ENCODE measurements at regions not wholly inside any gene's neighbourhood (a gene's known extent, or its start where the extent isn't known, plus 50 kb on each side); places are given as distances from the start of the nearest gene placed in this dataset.

DNA sequence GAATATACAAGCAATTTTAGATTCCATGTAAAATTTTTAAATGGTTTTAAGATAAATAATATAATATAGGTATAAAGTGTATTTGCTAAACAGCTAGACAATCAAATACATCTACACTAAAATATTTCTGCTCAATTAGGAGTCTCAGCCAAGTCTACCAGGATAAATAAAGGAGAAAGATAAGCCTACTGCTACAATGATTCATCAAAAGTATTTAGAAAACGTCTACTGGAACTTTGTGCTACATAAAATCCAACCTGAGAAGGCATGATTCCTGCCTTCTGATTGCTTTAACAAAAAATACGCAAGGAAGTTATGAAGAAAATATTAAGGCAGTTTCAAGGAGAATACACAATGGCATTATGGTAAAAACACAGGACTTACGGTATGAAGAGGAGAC is 570.6 kb downstream of the EFNA5 start:
- no peaks in the 10 kb centered on the region for H3K4me1 ChIP-seq (ENCODE audit: control insufficient read depth in 5 of 5, insufficient read depth in 5 of 5, low read length in 5 of 5)

DNA sequence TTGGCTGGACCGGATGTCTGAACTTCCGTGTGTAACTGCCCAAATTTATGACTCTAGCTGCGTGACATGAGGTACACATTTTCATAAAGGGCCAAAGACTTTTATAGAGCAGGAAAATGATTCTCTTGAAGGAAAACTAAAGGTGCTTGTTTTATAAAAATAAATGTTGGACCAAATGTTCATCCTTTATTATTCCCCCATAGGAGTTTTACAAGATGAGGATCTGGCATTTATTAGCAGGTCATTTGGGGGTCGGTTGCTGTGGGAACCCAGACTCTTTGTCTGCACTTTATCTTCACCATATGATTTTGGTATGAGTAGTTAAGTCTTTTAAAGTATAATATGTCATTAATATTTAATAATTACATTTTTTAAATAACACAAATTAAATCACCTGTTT is 571.2 kb downstream of the EFNA5 start:
- Histone ChIP-seq H3K4me1 (ENCODE audit: control insufficient read depth in 5 of 5, insufficient read depth in 5 of 5, low read length in 5 of 5) (no peaks in the 10 kb centered on the region), H3K27ac (ENCODE audit: low read depth in 1 of 2, low read length in 1 of 2) (no peak overlapping the region), H3K4me3 (no peak overlapping the region), H3K9ac (ENCODE audit: insufficient read depth in 1 of 2, low read length in 2 of 2) (no peak overlapping the region), H3K36me3 (ENCODE audit: control insufficient read depth in 4 of 4, insufficient read depth in 4 of 4, low read length in 4 of 4) (no peaks in the 10 kb centered on the region), H3K27me3 (ENCODE audit: control insufficient read depth in 3 of 3, insufficient read depth in 3 of 3, low read length in 2 of 3) (no peaks in the 10 kb centered on the region), H3K9me3 (ENCODE audit: control insufficient read depth in 4 of 4, insufficient read depth in 3 of 4, low read length in 3 of 4) (peaks cover 0 to 6% (median 2%) of the 10 kb centered on the region in 4 donors)
- 85 to 89% methylated on average over 4 of the region's 4 CpGs for WGBS, 2 donors
- DNase-seq, result no peak
- TF ChIP-seq, protein P1, sequence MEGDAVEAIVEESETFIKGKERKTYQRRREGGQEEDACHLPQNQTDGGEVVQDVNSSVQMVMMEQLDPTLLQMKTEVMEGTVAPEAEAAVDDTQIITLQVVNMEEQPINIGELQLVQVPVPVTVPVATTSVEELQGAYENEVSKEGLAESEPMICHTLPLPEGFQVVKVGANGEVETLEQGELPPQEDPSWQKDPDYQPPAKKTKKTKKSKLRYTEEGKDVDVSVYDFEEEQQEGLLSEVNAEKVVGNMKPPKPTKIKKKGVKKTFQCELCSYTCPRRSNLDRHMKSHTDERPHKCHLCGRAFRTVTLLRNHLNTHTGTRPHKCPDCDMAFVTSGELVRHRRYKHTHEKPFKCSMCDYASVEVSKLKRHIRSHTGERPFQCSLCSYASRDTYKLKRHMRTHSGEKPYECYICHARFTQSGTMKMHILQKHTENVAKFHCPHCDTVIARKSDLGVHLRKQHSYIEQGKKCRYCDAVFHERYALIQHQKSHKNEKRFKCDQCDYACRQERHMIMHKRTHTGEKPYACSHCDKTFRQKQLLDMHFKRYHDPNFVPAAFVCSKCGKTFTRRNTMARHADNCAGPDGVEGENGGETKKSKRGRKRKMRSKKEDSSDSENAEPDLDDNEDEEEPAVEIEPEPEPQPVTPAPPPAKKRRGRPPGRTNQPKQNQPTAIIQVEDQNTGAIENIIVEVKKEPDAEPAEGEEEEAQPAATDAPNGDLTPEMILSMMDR (IDR thresholded peaks at IDR 0.05; ENCODE audit: control extremely low read depth, extremely low read depth), result no peak
- ATAC-seq (ENCODE audit: insufficient read depth, low FRiP score), result no peak

More for the DNA sequence above, 570.6 kb downstream of the EFNA5 start:
- H3K27ac ChIP-seq (ENCODE audit: low read depth in 1 of 2, low read length in 1 of 2), result no peak overlapping the region
- no peaks in the 10 kb centered on the region for H3K36me3 ChIP-seq (ENCODE audit: control insufficient read depth in 4 of 4, insufficient read depth in 4 of 4, low read length in 4 of 4)
- peaks cover 0 to 4% (median 1%) of the 10 kb centered on the region in 4 donors for H3K9me3 ChIP-seq (ENCODE audit: control insufficient read depth in 4 of 4, insufficient read depth in 3 of 4, low read length in 3 of 4)
- H3K4me3 ChIP-seq, result no peak overlapping the region
- 76 to 82% methylated on average over 3 of the region's 3 CpGs for WGBS, 2 donors
- DNase-seq (no peak), ATAC-seq (ENCODE audit: insufficient read depth, low FRiP score) (no peak)
- H3K9ac ChIP-seq (ENCODE audit: insufficient read depth in 1 of 2, low read length in 2 of 2), result no peak overlapping the region
- TF ChIP-seq, protein P1 (IDR thresholded peaks at IDR 0.05; ENCODE audit: control extremely low read depth, extremely low read depth), result no peak
- no peaks in the 10 kb centered on the region for H3K27me3 ChIP-seq (ENCODE audit: control insufficient read depth in 3 of 3, insufficient read depth in 3 of 3, low read length in 2 of 3)

DNA sequence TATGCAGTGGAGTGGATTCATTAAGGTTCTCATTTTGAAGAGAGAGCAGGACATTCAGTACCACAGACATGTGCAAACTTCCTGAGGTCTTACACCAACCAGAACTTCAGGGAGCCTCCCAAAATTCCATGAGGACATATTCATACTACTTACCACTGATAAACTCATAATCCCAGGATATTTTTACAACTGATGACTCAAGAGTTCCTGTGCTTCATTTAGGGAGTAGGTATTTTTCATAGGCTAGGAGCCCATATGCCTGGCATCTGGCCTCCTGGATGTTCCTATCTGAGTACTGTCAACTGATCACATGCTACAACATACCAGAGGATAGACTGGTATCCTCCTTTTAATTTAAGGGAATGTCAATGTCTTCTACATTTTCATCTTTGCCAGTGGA is 578.0 kb downstream of the EFNA5 start:
- Histone ChIP-seq H3K27me3 (ENCODE audit: control insufficient read depth in 3 of 3, insufficient read depth in 3 of 3, low read length in 2 of 3) (no peaks in the 10 kb centered on the region), H3K4me3 (no peak overlapping the region), H3K9ac (ENCODE audit: insufficient read depth in 1 of 2, low read length in 2 of 2) (no peak overlapping the region), H3K36me3 (ENCODE audit: control insufficient read depth in 4 of 4, insufficient read depth in 4 of 4, low read length in 4 of 4) (no peaks in the 10 kb centered on the region), H3K4me1 (ENCODE audit: control insufficient read depth in 5 of 5, insufficient read depth in 5 of 5, low read length in 5 of 5) (peaks cover 0 to 6% (median 0%) of the 10 kb centered on the region in 5 donors), H3K9me3 (ENCODE audit: control insufficient read depth in 4 of 4, insufficient read depth in 3 of 4, low read length in 3 of 4) (peaks cover 0 to 6% (median 3%) of the 10 kb centered on the region in 4 donors), H3K27ac (ENCODE audit: low read depth in 1 of 2, low read length in 1 of 2) (no peak overlapping the region)
- TF ChIP-seq, protein P1 (IDR thresholded peaks at IDR 0.05; ENCODE audit: control extremely low read depth, extremely low read depth), result no peak
- DNase-seq, result no peak
- ATAC-seq (ENCODE audit: insufficient read depth, low FRiP score), result no peak

- peaks cover 0 to 6% (median 0%) of the 10 kb centered on the region in 5 donors for H3K4me1 ChIP-seq (ENCODE audit: control insufficient read depth in 5 of 5, insufficient read depth in 5 of 5, low read length in 5 of 5)
Observed at GRCh38 chr5:107090506-107090905, 580.2 kb downstream of the EFNA5 start.

More at GRCh38 chr5:107090506-107090905, 580.2 kb downstream of the EFNA5 start:
- Histone ChIP-seq H3K27me3 (ENCODE audit: control insufficient read depth in 3 of 3, insufficient read depth in 3 of 3, low read length in 2 of 3) (no peaks in the 10 kb centered on the region), H3K27ac (ENCODE audit: low read depth in 1 of 2, low read length in 1 of 2) (no peak overlapping the region), H3K36me3 (ENCODE audit: control insufficient read depth in 4 of 4, insufficient read depth in 4 of 4, low read length in 4 of 4) (no peaks in the 10 kb centered on the region), H3K4me3 (no peak overlapping the region), H3K9me3 (ENCODE audit: control insufficient read depth in 4 of 4, insufficient read depth in 3 of 4, low read length in 3 of 4) (peaks cover 0 to 6% (median 3%) of the 10 kb centered on the region in 4 donors), H3K9ac (ENCODE audit: insufficient read depth in 1 of 2, low read length in 2 of 2) (no peak overlapping the region)
- DNase-seq, result peak in 2 of 3 donors; percentile 54 to 57
- TF ChIP-seq, protein P1 (IDR thresholded peaks at IDR 0.05; ENCODE audit: control extremely low read depth, extremely low read depth), result no peak
- no peak for ATAC-seq (ENCODE audit: insufficient read depth, low FRiP score)
